Gastroesophageal sphincter (tissue), 3 donors: ENCODE measurements at regions not wholly inside any gene's neighbourhood (a gene's known extent, or its start where the extent isn't known, plus 50 kb on each side); places are given as distances from the start of the nearest gene placed in this dataset.

ENCODE experiments used
- POLR2A ChIP-seq, 2 donors: fragments of 450-650 bp; IDR thresholded peaks; one replicate each; pipeline ENCODE4 v1.6.1; 2017; ENCODE audit warnings: antibody characterized with exemption in 2 of 2, mild to moderate bottlenecking in 2 of 2, moderate library complexity in 1 of 2
- TF ChIP-seq, protein P1 (sequence below), 4 experiments: fragments of 200-600 bp in 2 of 4; fragments of 450-650 bp in 2 of 4; sonication (generic) in 1 of 4; IDR thresholded peaks; one replicate each; pipeline ENCODE4 v1.5.1; 2017 to 2019; ENCODE audit warnings: antibody characterized with exemption in 4 of 4, mild to moderate bottlenecking in 2 of 4, moderate library complexity in 2 of 4

DNA sequence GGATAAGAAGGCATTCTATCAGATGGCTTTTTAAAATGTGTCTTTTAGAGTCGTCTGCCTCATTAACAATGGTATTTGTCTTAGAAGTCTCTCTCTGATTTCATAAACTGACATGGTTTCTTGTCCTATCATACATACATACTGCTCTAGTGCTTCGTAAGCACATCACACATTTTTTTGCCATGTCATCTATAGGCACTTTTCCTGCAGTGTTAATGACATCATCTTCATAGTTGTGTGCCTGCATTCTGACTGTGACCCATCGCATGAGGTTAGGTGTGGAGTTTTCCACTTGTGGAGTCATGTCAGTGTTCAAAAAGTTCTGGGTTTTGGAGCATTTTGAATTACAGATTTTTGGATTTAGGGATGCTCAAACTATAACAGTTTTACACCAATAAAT, 361.6 kb upstream of the SPOCK3 start:
- TF ChIP-seq, protein P1, sequence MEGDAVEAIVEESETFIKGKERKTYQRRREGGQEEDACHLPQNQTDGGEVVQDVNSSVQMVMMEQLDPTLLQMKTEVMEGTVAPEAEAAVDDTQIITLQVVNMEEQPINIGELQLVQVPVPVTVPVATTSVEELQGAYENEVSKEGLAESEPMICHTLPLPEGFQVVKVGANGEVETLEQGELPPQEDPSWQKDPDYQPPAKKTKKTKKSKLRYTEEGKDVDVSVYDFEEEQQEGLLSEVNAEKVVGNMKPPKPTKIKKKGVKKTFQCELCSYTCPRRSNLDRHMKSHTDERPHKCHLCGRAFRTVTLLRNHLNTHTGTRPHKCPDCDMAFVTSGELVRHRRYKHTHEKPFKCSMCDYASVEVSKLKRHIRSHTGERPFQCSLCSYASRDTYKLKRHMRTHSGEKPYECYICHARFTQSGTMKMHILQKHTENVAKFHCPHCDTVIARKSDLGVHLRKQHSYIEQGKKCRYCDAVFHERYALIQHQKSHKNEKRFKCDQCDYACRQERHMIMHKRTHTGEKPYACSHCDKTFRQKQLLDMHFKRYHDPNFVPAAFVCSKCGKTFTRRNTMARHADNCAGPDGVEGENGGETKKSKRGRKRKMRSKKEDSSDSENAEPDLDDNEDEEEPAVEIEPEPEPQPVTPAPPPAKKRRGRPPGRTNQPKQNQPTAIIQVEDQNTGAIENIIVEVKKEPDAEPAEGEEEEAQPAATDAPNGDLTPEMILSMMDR (IDR thresholded peaks at IDR 0.05): no peak
- TF ChIP-seq POLR2A (IDR thresholded peaks at IDR 0.05): no peak
